ENCODE measurements at regions not wholly inside any gene's neighbourhood (a gene's known extent, or its start where the extent isn't known, plus 50 kb on each side); places are given as distances from the start of the nearest gene placed in this dataset.
"Not testable (repeated sequence)": the region's sequence is repeated elsewhere in the genome, so short reads cannot be mapped to it uniquely, and the experiment has no call there.

DNA sequence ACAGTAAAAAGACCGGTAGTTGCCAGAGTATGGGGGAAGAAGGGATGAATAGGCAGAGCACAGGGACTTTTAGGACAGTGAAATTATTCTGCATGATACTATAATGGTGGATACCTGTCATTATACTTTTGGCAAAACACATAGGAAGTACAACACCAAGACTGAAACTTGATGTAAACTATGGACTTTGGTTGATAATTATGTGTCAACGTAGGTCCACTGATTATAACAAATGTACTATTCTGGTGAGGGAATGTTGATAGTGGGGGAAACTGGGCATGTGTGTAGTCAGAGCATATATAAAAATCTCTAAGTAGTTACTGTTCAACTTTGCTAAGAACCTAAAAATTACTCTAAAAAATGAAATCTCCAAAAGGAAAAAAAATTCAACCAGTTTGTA lies 629.7 kb downstream of the CCDC85A start:
- DNase-seq = no peak

- DNase-seq = no peak
These were observed 632.9 kb downstream of the CCDC85A start for GRCh38 chr2:56816666-56817065.

DNA sequence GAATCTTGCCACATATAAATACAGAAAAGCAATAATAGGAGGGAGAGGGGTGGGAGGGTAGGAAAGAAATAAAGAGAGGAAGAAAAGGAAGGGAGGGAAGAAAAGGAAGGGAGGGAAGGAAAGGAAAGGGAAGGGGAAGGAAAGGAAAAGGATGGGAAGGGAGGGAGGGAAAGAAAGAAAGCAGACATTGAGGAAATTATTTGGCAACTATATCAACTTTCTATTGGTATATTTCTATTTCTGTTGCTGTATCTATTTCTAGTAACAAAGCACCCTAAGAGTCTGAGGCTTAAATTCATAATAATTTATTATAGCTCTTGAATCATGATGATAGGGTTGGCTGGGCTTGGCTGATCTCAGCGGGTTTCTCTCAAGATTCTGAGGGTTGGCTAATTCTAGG lies 648.0 kb downstream of the CCDC85A start:
- no peak for DNase-seq

DNA sequence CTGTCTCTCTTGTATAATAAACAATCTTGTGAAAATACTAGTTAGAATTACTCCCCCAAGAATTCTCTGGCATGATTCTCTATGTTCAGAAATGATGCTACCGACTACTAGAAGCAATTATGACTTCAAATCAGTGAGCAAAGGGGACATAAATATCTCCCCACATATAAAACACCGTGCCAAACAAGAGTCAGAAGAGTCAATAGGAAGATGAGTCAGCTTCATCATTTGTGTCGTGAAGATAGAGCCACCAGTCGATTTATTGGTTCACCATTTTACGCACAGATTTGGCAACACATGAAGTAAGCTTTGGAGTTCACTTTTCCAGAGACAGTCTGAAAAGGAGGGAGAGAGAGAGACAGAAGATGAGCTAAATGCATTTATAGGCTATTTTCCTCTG lies 650.9 kb downstream of the CCDC85A start:
- no peak for DNase-seq

GRCh38 chr2:56840009-56840408 lies 656.2 kb downstream of the CCDC85A start:
- not testable (repeated sequence) for DNase-seq

DNA sequence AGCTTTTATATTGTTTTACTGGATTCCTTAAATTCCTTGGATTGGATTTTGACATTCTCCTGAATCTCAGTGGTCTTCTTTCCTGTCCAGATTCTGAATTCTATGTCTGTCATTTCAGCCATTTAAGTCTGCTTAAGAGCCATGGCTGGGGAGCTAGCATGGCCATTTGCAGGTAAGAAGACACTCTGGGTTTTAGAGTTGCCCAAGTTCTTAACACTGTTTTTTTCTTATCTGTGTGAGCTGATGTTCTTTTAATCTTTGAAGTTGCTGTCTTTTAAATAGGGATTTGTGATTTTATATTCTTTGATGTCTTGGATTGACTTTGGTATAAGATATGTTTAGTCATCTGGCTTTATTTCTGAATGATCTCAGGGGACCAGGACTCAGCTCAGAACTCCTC lies 677.2 kb downstream of the CCDC85A start:
- no peak for DNase-seq

GRCh38 chr2:56871644-56872043 lies 687.9 kb downstream of the CCDC85A start:
- no peak for DNase-seq

- no peak for DNase-seq
These were observed 690.9 kb downstream of the CCDC85A start for GRCh38 chr2:56874717-56875116.

DNA sequence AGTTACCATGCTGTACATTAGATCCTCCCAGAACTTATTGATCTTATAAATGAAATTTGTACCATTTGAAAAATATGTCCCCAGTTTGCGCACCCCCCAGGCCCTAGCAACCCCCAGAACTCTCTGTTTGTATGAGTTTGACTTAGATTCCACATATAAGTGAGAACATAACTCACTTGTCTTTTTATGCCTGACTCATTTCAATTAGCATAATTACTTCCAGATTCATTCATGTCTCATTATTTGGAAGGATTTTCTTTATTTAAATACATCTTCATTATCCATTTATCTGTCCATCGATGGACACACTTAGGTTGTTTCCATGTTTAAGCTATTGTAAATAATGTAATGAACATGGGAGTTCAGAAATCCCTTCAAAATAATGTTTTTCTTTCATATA lies 705.9 kb downstream of the CCDC85A start:
- no peak for DNase-seq

DNA sequence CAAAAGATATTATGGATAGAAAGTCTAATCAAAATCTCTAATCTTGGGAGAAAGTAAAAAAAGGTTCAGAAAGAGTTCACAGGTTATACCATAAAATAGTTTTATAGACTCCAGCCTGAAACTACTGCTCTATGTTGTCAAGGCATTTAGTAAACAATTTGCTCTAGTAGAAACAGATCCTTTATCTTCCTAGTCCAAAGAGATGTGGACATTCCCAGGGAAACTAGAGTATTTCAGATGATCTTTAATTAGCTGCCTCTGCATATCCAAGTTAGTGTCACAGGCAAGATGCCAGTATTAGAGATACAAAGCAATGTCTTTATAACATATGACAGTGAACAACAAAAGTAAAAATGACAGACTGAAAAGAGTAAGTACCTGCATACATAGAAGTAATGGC lies 708.6 kb downstream of the CCDC85A start:
- no peak for DNase-seq

- no peak for DNase-seq
These were observed 715.2 kb downstream of the CCDC85A start for GRCh38 chr2:56898986-56899385.

GRCh38 chr2:56912490-56912889 lies 728.7 kb downstream of the CCDC85A start:
- no peak for DNase-seq

GRCh38 chr2:56918790-56919189 lies 735.0 kb downstream of the CCDC85A start:
- DNase-seq = no peak

- no peak for DNase-seq
These were observed 750.2 kb downstream of the CCDC85A start for GRCh38 chr2:56933976-56934375.

DNA sequence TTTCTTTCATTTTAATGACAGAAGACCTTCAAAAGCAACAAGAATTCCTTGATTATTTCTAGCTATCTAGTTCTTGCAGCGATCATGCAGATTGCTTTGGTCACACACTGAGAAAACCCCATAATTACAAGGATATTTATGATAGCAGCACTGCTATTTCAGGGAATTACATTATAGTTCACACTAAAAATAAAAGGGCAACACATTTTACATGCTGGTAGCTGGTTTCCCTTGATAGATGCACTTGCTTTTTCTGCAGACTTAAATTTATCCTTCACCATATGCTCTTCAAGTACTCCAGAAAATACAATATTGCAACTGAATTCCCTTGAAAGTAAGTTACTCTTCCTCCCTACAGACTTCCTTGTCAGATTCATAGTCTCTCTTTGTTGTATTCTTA lies 751.1 kb downstream of the CCDC85A start:
- no peak for DNase-seq

GRCh38 chr2:56940054-56940453 lies 756.3 kb downstream of the CCDC85A start:
- no peak for DNase-seq

DNA sequence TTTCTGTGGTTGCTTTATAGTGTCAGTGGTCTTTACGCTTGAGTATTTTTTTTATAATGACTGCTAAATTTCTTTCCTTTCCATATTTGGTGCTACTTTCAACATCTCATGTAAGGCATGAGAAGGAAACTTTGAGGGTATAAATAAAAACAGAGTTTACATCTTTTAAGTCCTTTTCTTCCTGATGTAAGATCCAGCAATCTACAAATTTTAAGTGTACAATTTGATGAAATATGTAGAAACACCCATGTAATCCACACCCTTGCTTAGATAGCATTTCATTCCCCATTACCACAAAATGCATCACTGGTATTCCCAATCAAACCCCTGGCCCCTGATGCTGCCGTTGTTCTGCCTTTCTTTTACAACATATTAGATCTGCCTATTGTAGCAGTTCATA lies 769.1 kb downstream of the CCDC85A start:
- DNase-seq = no peak

- DNase-seq = no peak
These were observed 776.8 kb downstream of the CCDC85A start for GRCh38 chr2:56960581-56960980.

GRCh38 chr2:56962673-56963072 lies 778.9 kb downstream of the CCDC85A start:
- no peak for DNase-seq

- no peak for DNase-seq
These were observed 785.7 kb downstream of the CCDC85A start for GRCh38 chr2:56969513-56969912.

DNA sequence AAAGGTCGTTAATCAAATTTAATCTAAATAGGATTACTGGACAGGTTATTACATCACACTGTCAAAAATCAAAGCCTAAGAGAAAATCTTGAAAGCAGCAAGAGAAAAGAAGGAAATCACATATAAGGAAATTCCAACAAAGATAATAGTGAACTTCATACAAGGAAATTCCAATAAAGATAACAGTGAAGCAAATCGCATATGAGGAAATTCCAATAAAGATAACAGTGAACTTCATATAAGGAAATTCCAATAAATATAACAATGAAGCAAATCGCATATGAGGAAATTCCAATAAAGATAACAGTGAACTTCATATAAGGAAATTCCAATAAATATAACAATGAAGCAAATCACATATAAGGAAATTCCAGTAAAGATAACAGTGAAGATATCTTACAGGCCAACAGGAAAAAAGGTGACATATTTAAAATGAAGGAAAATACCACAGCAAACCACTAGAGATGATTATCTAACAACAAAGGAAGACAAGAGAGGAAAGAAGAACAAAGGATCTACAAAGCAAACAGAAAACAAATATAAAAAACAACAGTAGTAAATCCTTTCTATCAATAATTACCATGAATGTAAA lies 787.7 kb downstream of the CCDC85A start:
- DNase-seq = no peak

DNA sequence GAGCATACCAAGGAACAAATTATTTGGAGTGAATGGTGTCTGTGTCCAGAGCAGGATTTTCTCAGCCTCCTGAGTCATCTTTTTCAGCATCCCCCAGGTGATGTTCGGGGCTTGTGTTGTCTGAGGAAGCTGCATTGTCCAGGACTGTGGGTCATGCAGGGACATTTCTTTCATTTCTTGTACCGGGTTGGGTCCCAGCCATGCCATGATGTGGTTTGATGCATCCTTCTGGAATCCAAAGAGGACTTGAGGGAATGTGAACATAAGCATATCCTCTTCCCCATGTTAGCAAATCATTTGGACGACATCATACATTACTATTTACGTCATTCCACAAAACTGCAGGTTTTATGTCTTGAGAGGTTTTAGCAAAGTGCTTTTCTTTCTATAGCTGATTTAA lies 797.8 kb downstream of the CCDC85A start:
- DNase-seq = no peak

DNA sequence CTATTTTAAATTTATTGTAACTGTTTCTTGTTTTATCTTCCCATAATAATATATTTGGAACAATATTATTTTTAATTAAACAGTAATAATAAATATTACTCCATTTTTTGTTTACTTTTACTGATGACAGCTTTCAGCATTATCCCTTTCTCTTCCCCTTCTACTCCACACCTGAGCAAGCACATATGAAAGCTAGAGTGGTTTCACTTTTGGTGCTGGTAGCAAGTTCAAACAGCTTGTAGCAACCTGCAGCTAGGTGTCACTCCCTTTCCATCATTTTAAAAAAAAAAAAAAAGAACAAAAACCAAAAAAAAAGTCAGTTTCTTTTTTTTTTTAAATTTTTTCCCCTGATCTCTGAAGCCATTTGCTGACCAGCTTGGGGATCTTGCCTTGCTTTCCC lies 801.8 kb downstream of the CCDC85A start:
- no peak for DNase-seq

DNA sequence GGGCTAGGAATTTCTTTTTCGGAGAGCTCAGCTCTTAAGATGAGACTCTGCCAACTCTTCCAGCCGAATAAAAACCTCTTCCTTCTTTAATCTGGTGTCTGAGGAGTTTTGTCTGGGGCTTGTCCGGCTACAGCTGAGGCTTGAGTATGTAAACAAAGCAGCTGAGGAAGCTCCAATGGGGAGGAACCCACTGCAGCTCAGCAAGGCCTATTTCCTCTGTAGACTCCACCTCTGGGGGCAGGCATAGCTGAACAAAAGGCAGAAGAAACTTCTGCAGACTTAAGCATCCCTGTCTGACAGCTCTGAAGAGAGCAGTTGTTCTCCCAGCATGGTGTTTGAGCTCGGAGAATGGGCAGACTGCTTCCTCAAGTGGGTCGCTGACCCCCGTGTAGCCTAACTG lies 838.7 kb downstream of the CCDC85A start:
- DNase-seq = no peak

- DNase-seq = no peak
These were observed 861.3 kb downstream of the CCDC85A start for GRCh38 chr2:57044931-57045635.

All from NCI-H1694 (cell line).